Right lobe of liver (tissue), 6 donors: ENCODE measurements at regions not wholly inside any gene's neighbourhood (a gene's known extent, or its start where the extent isn't known, plus 50 kb on each side); places are given as distances from the start of the nearest gene placed in this dataset.

Experiments used
- ATAC-seq, 4 donors: fragments of 200-7000 bp; cut with Tn5 transposase; one replicate each; pipeline ENCODE4 v1.9.1; 2020; ENCODE audit warnings: mild to moderate bottlenecking in 4 of 4, moderate library complexity in 4 of 4
- DNase-seq, 3 donors: peaks; one replicate each; pipeline ENCODE4 v3.0.0-alpha.2; 2020
- H3K27ac ChIP-seq, 3 donors: fragments of 200-600 bp; one replicate each; pipeline ENCODE4 v1.8.0; 2022
- H3K27me3 ChIP-seq, 2 donors: fragments of 200-600 bp; one replicate each; pipeline ENCODE4 v1.8.0; 2022
- H3K36me3 ChIP-seq, 4 donors: fragments of 200-600 bp; sonication (generic) in 1 of 4; one replicate each; pipeline versions ENCODE4 v1.5.1 to v1.8.0; 2017 to 2022; ENCODE audit warnings: control low read depth in 1 of 4
- H3K4me1 ChIP-seq, 4 donors: fragments of 200-600 bp; sonication (generic) in 1 of 4; one replicate each; pipeline versions ENCODE4 v1.5.1 to v1.8.0; 2017 to 2022; ENCODE audit warnings: control low read depth in 1 of 4
- H3K4me3 ChIP-seq, 3 donors: fragments of 200-600 bp; one replicate each; pipeline ENCODE4 v1.8.0; 2022
- H3K9me3 ChIP-seq, 4 donors: fragments of 200-600 bp; sonication (generic) in 1 of 4; one replicate each; pipeline versions ENCODE4 v1.5.1 to v1.8.0; 2017 to 2022; ENCODE audit warnings: control low read depth in 1 of 4
- POLR2A ChIP-seq: fragments of 450-650 bp; IDR thresholded peaks from one replicate; pipeline ENCODE4 v1.6.1; 2017; ENCODE audit warnings: antibody characterized with exemption, mild to moderate bottlenecking
- WGBS: methylation state at CpG from one replicate; pipeline ENCODE4 v1.1.6; 2018; ENCODE audit warnings: low coverage, low lambda C conversion rate; ENCODE audit not compliant: insufficient coverage; ENCODE audit errors: missing lambda C conversion rate; 5-methylcytosine and 5-hydroxymethylcytosine counted together
- intact Hi-C, 2 donors: fragments of 100-400 bp; cut with DNase I; formaldehyde crosslinking; loops; one replicate each; pipeline versions ENCODE4 v1.11.2 to v1.14.1; 2022
- TF ChIP-seq, protein P1 (sequence below), 4 donors: fragments of 200-600 bp in 3 of 4; fragments of 450-650 bp in 1 of 4; IDR thresholded peaks; one replicate each; pipeline versions ENCODE4 v1.5.1 to v1.8.0; 2016 to 2022; ENCODE audit warnings: antibody characterized with exemption in 4 of 4, mild to moderate bottlenecking in 2 of 4
- donor health status: DM: no; HTN: yes; CAD: no.
- donor health status: DM: no; HTN: no; CAD: no.
- donor health status: DM: no; HTN: no; CAD: no.
- donor health status: DM: no; HTN: yes; CAD: no.
- donor health status: DM: no; HTN: yes; CAD: no.

DNA sequence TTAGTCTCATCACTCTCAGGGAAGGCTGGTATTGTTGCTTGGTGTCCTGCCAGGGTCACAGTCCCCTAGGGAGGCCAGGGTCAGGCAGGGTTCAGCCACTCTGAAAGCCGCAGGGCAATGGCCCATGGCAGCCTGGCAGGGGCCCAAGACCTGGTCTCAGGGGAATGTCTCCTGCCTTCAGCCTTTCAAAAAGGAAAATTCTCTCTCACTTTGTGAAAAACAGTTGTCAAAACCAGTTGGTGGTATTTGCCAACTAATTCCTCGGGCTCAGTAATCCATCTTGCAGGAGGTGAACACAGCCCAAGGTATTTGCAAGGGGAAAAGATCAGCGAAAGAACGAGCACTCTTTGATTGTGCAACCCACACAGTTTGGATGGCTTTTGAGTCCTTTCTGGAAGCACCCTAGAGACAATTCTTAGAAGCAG is 101.5 kb downstream of the JCAD start:
- ATAC-seq: peak; percentile 62 to 75 (median 72)
- H3K36me3 ChIP-seq: no peaks in the 10 kb centered on the region
- 7% methylated on average over 3 of the region's 4 CpGs for WGBS
- TF ChIP-seq, protein P1, sequence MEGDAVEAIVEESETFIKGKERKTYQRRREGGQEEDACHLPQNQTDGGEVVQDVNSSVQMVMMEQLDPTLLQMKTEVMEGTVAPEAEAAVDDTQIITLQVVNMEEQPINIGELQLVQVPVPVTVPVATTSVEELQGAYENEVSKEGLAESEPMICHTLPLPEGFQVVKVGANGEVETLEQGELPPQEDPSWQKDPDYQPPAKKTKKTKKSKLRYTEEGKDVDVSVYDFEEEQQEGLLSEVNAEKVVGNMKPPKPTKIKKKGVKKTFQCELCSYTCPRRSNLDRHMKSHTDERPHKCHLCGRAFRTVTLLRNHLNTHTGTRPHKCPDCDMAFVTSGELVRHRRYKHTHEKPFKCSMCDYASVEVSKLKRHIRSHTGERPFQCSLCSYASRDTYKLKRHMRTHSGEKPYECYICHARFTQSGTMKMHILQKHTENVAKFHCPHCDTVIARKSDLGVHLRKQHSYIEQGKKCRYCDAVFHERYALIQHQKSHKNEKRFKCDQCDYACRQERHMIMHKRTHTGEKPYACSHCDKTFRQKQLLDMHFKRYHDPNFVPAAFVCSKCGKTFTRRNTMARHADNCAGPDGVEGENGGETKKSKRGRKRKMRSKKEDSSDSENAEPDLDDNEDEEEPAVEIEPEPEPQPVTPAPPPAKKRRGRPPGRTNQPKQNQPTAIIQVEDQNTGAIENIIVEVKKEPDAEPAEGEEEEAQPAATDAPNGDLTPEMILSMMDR (IDR thresholded peaks at IDR 0.05): no peak
- TF ChIP-seq POLR2A: no peak
- peak overlapping the region; percentile 72 to 95 (median 86) for H3K27ac ChIP-seq
- H3K4me1 ChIP-seq: peaks cover 0 to 56% (median 17%) of the 10 kb centered on the region in 4 donors
- peak; percentile 92 to 97 (median 94) for DNase-seq
- intact Hi-C loops: loop anchor here in 1 of 2 donors (2.0 kb wide), 1 partner anchor 43 kb away; no protein-coding TSS in a partner anchor
- no peak overlapping the region for H3K4me3 ChIP-seq
- no peaks in the 10 kb centered on the region for H3K27me3 ChIP-seq
- no peaks in the 10 kb centered on the region for H3K9me3 ChIP-seq

DNA sequence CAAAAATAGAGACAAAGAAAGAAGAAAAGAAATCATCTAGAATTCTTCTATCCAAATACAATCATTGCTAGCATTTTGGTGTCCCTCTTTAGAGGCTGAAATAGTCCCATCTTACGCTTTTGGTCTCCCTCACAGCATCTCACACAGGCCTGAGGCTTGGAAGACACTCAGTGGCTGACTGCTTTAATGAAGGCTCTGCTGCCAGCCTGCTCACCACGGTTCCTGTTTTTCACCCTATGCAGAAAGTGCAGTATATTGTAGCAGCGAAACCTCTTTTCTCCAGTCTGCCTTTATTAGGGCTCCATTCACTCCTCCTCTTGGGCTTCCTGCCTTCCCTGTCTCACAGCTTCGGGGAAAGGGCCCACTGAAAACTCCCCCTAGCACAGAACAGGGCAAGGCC is 102.2 kb downstream of the JCAD start:
- WGBS: 62% methylated on average over 3 of the region's 4 CpGs
- H3K4me1 ChIP-seq: peaks cover 0 to 56% (median 17%) of the 10 kb centered on the region in 4 donors
- H3K9me3 ChIP-seq: no peaks in the 10 kb centered on the region
- no peak for TF ChIP-seq POLR2A
- TF ChIP-seq, protein P1 (IDR thresholded peaks at IDR 0.05): no peak
- no peaks in the 10 kb centered on the region for H3K36me3 ChIP-seq
- no peak overlapping the region for H3K4me3 ChIP-seq
- no peak for ATAC-seq
- H3K27me3 ChIP-seq: no peaks in the 10 kb centered on the region
- no peak for DNase-seq
- peak overlapping the region; percentile 72 to 95 (median 86) for H3K27ac ChIP-seq
- intact Hi-C loops: loop anchor here in 1 of 2 donors (2.0 kb wide), 1 partner anchor 44 kb away; no protein-coding TSS in a partner anchor

GRCh38 chr10:29956335-29956924 is 103.0 kb downstream of the JCAD start:
- Histone ChIP-seq H3K4me3 (no peak overlapping the region), H3K27me3 (no peaks in the 10 kb centered on the region), H3K27ac (peak overlapping the region; percentile 82 to 95 (median 86)), H3K36me3 (no peaks in the 10 kb centered on the region), H3K9me3 (no peaks in the 10 kb centered on the region), H3K4me1 (peaks cover 0 to 56% (median 20%) of the 10 kb centered on the region in 4 donors)
- TF ChIP-seq, protein P1 (IDR thresholded peaks at IDR 0.05): no peak
- TF ChIP-seq POLR2A: peak; percentile 18
- DNase-seq (peak; percentile 77 to 96 (median 89)), ATAC-seq (peak; percentile 70 to 84 (median 79))
- WGBS: 30% methylated on average over 4 of the region's 7 CpGs
- intact Hi-C loops: loop anchor here in 1 of 2 donors (2.0 kb wide), 1 partner anchor 44 kb away; no protein-coding TSS in a partner anchor

DNA sequence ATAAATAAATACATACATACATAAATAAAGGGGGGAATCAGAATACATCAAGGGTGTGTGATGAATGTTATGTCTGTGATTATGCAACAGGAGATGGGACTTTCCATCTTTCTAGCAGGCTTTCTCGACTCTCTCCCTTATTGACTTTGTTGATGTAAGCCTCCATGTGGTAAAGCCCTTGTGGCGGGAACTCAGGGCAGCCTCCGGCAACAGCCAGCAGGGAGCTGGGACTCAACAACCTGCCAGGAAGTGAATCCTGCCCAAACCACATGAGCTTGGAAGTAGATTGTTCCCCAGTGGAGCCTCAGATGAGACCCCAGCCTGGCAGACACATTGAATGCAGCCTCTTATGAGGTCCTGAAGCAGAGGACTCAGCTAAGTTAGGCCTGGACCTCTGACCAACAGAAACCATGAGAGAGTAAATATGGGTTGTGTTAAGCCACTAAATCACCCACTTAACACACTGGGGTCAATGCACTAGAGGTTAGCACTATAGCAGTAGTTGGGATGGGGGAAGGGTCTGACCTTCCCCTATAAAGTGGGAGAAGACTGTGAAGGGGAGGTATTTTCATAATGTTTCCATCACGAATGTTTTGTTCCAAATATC is 104.0 kb downstream of the JCAD start:
- H3K36me3 ChIP-seq: no peaks in the 10 kb centered on the region
- WGBS: 21% methylated on average over 3 of the region's 4 CpGs
- peak overlapping the region; percentile 82 to 95 (median 86) for H3K27ac ChIP-seq
- peaks cover 0 to 55% (median 23%) of the 10 kb centered on the region in 4 donors for H3K4me1 ChIP-seq
- no peaks in the 10 kb centered on the region for H3K27me3 ChIP-seq
- TF ChIP-seq POLR2A: no peak
- TF ChIP-seq, protein P1 (IDR thresholded peaks at IDR 0.05): no peak
- intact Hi-C loops: no loop called here
- DNase-seq (peak; percentile 74 to 78 (median 75)), ATAC-seq (peak; percentile 47 to 63 (median 51))
- H3K4me3 ChIP-seq: no peak overlapping the region
- no peaks in the 10 kb centered on the region for H3K9me3 ChIP-seq
